H1 (cell line): ENCODE measurements at regions not wholly inside any gene's neighbourhood (a gene's known extent, or its start where the extent isn't known, plus 50 kb on each side); places are given as distances from the start of the nearest gene placed in this dataset.

Experiments used
- CTCF ChIA-PET: fragments of 300-600 bp; sonication (Branson Sonifier 250); formaldehyde crosslinking; loops from one replicate; lab custom pipeline; 2021; ENCODE audit not compliant: partially characterized antibody; lab: Charles Lee
- POLR2A ChIA-PET: fragments of 300-600 bp; sonication (Branson Sonifier 250); formaldehyde crosslinking; loops from one replicate; lab custom pipeline; 2021; ENCODE audit warnings: inconsistent platforms; ENCODE audit not compliant: partially characterized antibody; lab: Charles Lee
- DNase-seq, 2 experiments: peaks; one replicate each; pipeline versions ENCODE4 v3.0.0 to v3.0.0-alpha.2; 2010 to 2022; ENCODE audit warnings: low spot score in 2 of 2, low read depth in 1 of 2, mixed read lengths in 1 of 2
- FAIRE-seq: peaks from 2 replicates; lab custom pipeline; 2011; peaks lifted over from hg19 to GRCh38; lab: Jason Lieb, UNC
- H2AFZ ChIP-seq: 2 replicates; pipeline ENCODE4 v1.8.1; 2012; ENCODE audit warnings: low read length, inconsistent platforms
- H2AK5ac ChIP-seq: 2 replicates; pipeline ENCODE4 v1.6.1; 2013; ENCODE audit warnings: low read depth, low read length
- H2BK120ac ChIP-seq: replicated peaks from 2 replicates; pipeline ENCODE3; 2013; ENCODE audit warnings: low read depth, low read length, inconsistent platforms
- H2BK12ac ChIP-seq: 2 replicates; pipeline ENCODE4 v1.6.1; 2013; ENCODE audit warnings: low read depth, low read length
- H2BK15ac ChIP-seq: 2 replicates; pipeline ENCODE4 v1.6.1; 2013; ENCODE audit warnings: low read length
- H2BK20ac ChIP-seq: 2 replicates; pipeline ENCODE4 v1.6.1; 2013; ENCODE audit warnings: low read length
- H2BK5ac ChIP-seq: 2 replicates; pipeline ENCODE4 v1.6.1; 2013; ENCODE audit warnings: low read depth, low read length
- H3K14ac ChIP-seq: 2 replicates; pipeline ENCODE4 v1.6.1; 2013; ENCODE audit warnings: inconsistent platforms; ENCODE audit not compliant: insufficient read length
- H3K18ac ChIP-seq: 2 replicates; pipeline ENCODE4 v1.6.1; 2013; ENCODE audit warnings: low read length; ENCODE audit errors: extremely low read depth
- H3K23ac ChIP-seq: 2 replicates; pipeline ENCODE4 v1.6.1; 2013; ENCODE audit warnings: inconsistent platforms; ENCODE audit not compliant: insufficient read length
- H3K23me2 ChIP-seq: 2 replicates; pipeline ENCODE4 v1.6.1; 2013; ENCODE audit warnings: low read depth, low read length
- H3K27ac ChIP-seq: 2 replicates; pipeline ENCODE4 v1.6.1; 2011; ENCODE audit warnings: low read depth, low read length, inconsistent platforms
- H3K27me3 ChIP-seq, 4 experiments: replicated peaks in 1 of 4; 1 replicate in 1 of 4; 2 replicates in 3 of 4; pipeline versions ENCODE4 v1.6.1 to v1.8.1; 2011 to 2013; ENCODE audit warnings: low read length in 3 of 4, mild to moderate bottlenecking in 3 of 4, inconsistent platforms in 2 of 4, mixed read lengths in 2 of 4, moderate library complexity in 1 of 4; ENCODE audit not compliant: control insufficient read depth in 3 of 4, insufficient read depth in 3 of 4; ENCODE audit errors: extremely low read depth in 1 of 4
- H3K36me3 ChIP-seq, 4 experiments: 2 replicates each; pipeline versions ENCODE4 v1.6.1 to v1.8.1; 2011 to 2013; ENCODE audit warnings: mild to moderate bottlenecking in 4 of 4, low read length in 3 of 4, moderate library complexity in 2 of 4, control low read depth in 1 of 4, inconsistent platforms in 1 of 4; ENCODE audit not compliant: insufficient read depth in 4 of 4, control insufficient read depth in 2 of 4
- H3K4ac ChIP-seq: replicated peaks from 2 replicates; pipeline ENCODE3; 2013; ENCODE audit warnings: low read length, low read depth, mixed read lengths, inconsistent platforms; ENCODE audit not compliant: insufficient read length
- H3K4me1 ChIP-seq, 4 experiments: replicated peaks in 1 of 4; 1 replicate in 1 of 4; 2 replicates in 3 of 4; pipeline versions ENCODE4 v1.6.1 to v1.8.1; 2011 to 2013; ENCODE audit warnings: low read length in 3 of 4, inconsistent platforms in 2 of 4, mixed read lengths in 1 of 4; ENCODE audit not compliant: insufficient read depth in 4 of 4, control insufficient read depth in 3 of 4
- H3K4me2 ChIP-seq, 2 experiments: 2 replicates each; pipeline versions ENCODE4 v1.6.1 to v1.8.1; 2011 to 2013; ENCODE audit warnings: low read depth in 2 of 2, low read length in 2 of 2, control low read depth in 1 of 2, inconsistent platforms in 1 of 2, mild to moderate bottlenecking in 1 of 2; ENCODE audit not compliant: insufficient read depth in 1 of 2
- H3K4me3 ChIP-seq, 4 experiments: fragments of 200-600, 300-600 bp in 1 of 4; sonication (generic), shearing (Covaris generic), sonication (Bioruptor Twin) in 1 of 4; 2 replicates each; pipeline versions ENCODE4 v1.5.1 to v1.8.1; 2011 to 2016; ENCODE audit warnings: low read length in 4 of 4, low read depth in 3 of 4, control low read depth in 2 of 4, inconsistent platforms in 2 of 4, mild to moderate bottlenecking in 2 of 4, mixed read lengths in 1 of 4, moderate library complexity in 1 of 4; ENCODE audit not compliant: insufficient read depth in 2 of 4; ENCODE audit errors: extremely low read depth in 1 of 4
- H3K56ac ChIP-seq: replicated peaks from 2 replicates; pipeline ENCODE3; 2013; ENCODE audit warnings: low read depth, mild to moderate bottlenecking, mixed read lengths, low read length, inconsistent platforms; ENCODE audit not compliant: insufficient read length
- H3K79me1 ChIP-seq: 2 replicates; pipeline ENCODE4 v1.6.1; 2013; ENCODE audit warnings: low read depth, low read length, control low read depth
- H3K79me2 ChIP-seq, 2 experiments: 2 replicates each; pipeline versions ENCODE4 v1.6.1 to v1.8.1; 2012 to 2013; ENCODE audit warnings: low read length in 2 of 2, mild to moderate bottlenecking in 2 of 2, inconsistent platforms in 1 of 2; ENCODE audit not compliant: insufficient read depth in 2 of 2, control insufficient read depth in 1 of 2
- H3K9ac ChIP-seq, 4 experiments: replicated peaks in 1 of 4; 1 replicate in 1 of 4; 2 replicates in 3 of 4; pipeline versions ENCODE4 v1.6.1 to v1.8.1; 2011 to 2013; ENCODE audit warnings: low read depth in 3 of 4, low read length in 3 of 4, control low read depth in 2 of 4, mild to moderate bottlenecking in 2 of 4, moderate library complexity in 2 of 4, inconsistent platforms in 1 of 4; ENCODE audit errors: extremely low read depth in 1 of 4
- H3K9me3 ChIP-seq, 2 experiments: 2 replicates each; pipeline versions ENCODE4 v1.6.1 to v1.8.1; 2012 to 2013; ENCODE audit warnings: mild to moderate bottlenecking in 2 of 2, moderate library complexity in 2 of 2, control low read depth in 1 of 2, inconsistent platforms in 1 of 2, low read depth in 1 of 2, low read length in 1 of 2, mixed read lengths in 1 of 2; ENCODE audit not compliant: insufficient read depth in 2 of 2
- H4K20me1 ChIP-seq, 2 experiments: replicated peaks in 1 of 2; 2 replicates each; pipeline versions ENCODE3 to v1.8.1; 2011 to 2013; ENCODE audit warnings: inconsistent platforms in 2 of 2, low read length in 2 of 2, mild to moderate bottlenecking in 1 of 2; ENCODE audit not compliant: insufficient read depth in 2 of 2, control insufficient read depth in 1 of 2
- H4K5ac ChIP-seq: 2 replicates; pipeline ENCODE4 v1.6.1; 2013; ENCODE audit warnings: low read length, low read depth, mixed read lengths, inconsistent platforms; ENCODE audit not compliant: insufficient read length
- H4K8ac ChIP-seq: 2 replicates; pipeline ENCODE4 v1.8.0; 2013; ENCODE audit warnings: mild to moderate bottlenecking, moderate library complexity, low read length, inconsistent platforms; ENCODE audit not compliant: insufficient read depth; ENCODE audit errors: extremely low read depth
- H4K91ac ChIP-seq: replicated peaks from 2 replicates; pipeline ENCODE3; 2013; ENCODE audit warnings: low read length, mixed read lengths, inconsistent platforms; ENCODE audit not compliant: insufficient read length
- CHD2 ChIP-seq: IDR thresholded peaks from 2 replicates; pipeline ENCODE4 v1.6.1; 2012; ENCODE audit warnings: low read length, improper control_type of control experiment
- FOSL1 ChIP-seq: IDR thresholded peaks from 2 replicates; pipeline ENCODE4 v1.6.1; 2011; ENCODE audit warnings: mild to moderate bottlenecking, low read depth, low read length, moderate library complexity; ENCODE audit not compliant: insufficient read depth
- HDAC2 ChIP-seq, 2 experiments: fragments of 300-600 bp in 1 of 2; sonication (generic) in 1 of 2; IDR thresholded peaks; 2 replicates each; pipeline ENCODE4 v1.6.1; 2011 to 2012; ENCODE audit warnings: low read depth in 2 of 2, low read length in 2 of 2, mild to moderate bottlenecking in 2 of 2, moderate library complexity in 2 of 2, borderline replicate concordance in 1 of 2, inconsistent platforms in 1 of 2
- RAD21 ChIP-seq, 2 experiments: IDR thresholded peaks in 1 of 2; conservative IDR thresholded peaks in 1 of 2; 2 replicates each; pipeline ENCODE4 v1.6.1; 2011; ENCODE audit warnings: low read depth in 2 of 2, low read length in 2 of 2, improper control_type of control experiment in 1 of 2, inconsistent platforms in 1 of 2, mild to moderate bottlenecking in 1 of 2, moderate library complexity in 1 of 2
- RBBP5 ChIP-seq: IDR thresholded peaks from 2 replicates; pipeline ENCODE4 v1.7.1; 2012; ENCODE audit warnings: low read depth, mild to moderate bottlenecking, inconsistent platforms, low read length, moderate library complexity, borderline replicate concordance
- SIX5 ChIP-seq: IDR thresholded peaks from 2 replicates; pipeline ENCODE4 v1.6.1; 2011; ENCODE audit warnings: mild to moderate bottlenecking, low read depth, low read length
- TAF1 ChIP-seq: IDR thresholded peaks from 2 replicates; pipeline ENCODE4 v1.6.1; 2011; ENCODE audit warnings: mild to moderate bottlenecking, low read depth, low read length
- TEAD4 ChIP-seq: IDR thresholded peaks from 2 replicates; pipeline ENCODE4 v1.6.1; 2012; ENCODE audit warnings: low read depth, low read length, inconsistent platforms, mixed read lengths
- WGBS, 2 experiments: shearing (Covaris generic) in 1 of 2; methylation state at CpG; one replicate each; pipeline versions ENCODE4 v1.1.6 to v1.1.7; 2013 to 2015; ENCODE audit warnings: low lambda C conversion rate in 2 of 2, mixed read lengths in 2 of 2, inconsistent platforms in 1 of 2, low coverage in 1 of 2, missing lambda C conversion rate in 1 of 2; ENCODE audit not compliant: insufficient replicate concordance in 2 of 2, insufficient coverage in 1 of 2, insufficient read length in 1 of 2; ENCODE audit errors: extremely low coverage in 1 of 2, missing lambda C conversion rate in 1 of 2; 5-methylcytosine and 5-hydroxymethylcytosine counted together

DNA sequence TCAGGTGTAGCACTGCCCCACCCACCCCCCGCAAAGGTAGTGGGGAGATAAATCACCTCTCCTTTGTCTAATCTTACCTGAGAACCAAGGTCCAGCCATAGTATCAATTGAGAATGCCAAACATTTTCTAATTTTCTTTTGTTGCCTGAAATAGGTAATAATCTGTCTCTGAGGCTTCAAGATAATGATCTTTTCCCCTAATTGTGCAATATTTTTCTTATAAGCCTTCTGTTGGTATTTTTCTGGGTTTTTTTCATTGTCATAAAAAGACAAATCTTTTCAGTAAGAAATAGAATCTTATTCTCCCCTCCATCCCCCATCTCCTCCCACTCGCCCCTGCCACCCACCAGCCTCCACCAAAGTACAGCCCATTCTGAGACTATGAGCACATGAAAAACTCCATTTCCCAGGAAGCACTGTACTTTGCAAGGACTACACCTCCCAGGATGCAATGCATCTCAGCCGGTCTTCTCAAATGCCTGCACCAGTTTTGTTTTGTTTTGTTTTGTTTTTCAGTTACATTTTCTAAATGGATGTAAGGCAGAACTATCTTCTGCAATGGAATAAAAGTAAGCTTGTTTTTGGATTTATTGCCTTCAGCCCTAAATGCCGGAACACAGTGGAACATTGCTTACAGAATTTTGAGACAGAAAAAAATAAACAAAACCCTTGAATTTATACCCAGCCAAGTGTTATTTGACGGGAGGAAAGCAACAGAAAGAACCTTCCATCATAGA, 268.0 kb downstream of the TFAP2A start:
- CTCF ChIA-PET: interaction anchor here (0.7 kb wide), 1 partner anchor 1100 kb away, joined by 3 read pairs; no protein-coding TSS in a partner anchor
- Histone ChIP-seq H4K8ac (no peak overlapping the region), H3K4me1 (no peaks in the 10 kb centered on the region; a peak in 1 of 7 replicates), H3K23ac (no peak overlapping the region), H2BK20ac (no peak overlapping the region), H2BK15ac (no peak overlapping the region), H3K36me3 (no peaks in the 10 kb centered on the region), H3K4ac (no peak overlapping the region), H4K91ac (no peak overlapping the region), H3K79me2 (no peaks in the 10 kb centered on the region), H3K4me2 (peak overlapping the region in 1 of 2 experiments; percentile 39; a peak in 2 of 4 replicates), H2AK5ac (no peak overlapping the region), H3K9ac (no peak overlapping the region), H4K5ac (no peak overlapping the region), H3K79me1 (no peaks in the 10 kb centered on the region), H3K27ac (no peak overlapping the region), H3K23me2 (no peaks in the 10 kb centered on the region), H2BK120ac (no peak overlapping the region), H2BK5ac (no peak overlapping the region), H3K27me3 (no peaks in the 10 kb centered on the region), H4K20me1 (no peaks in the 10 kb centered on the region), H3K9me3 (no peaks in the 10 kb centered on the region), H2AFZ (peak overlapping the region; percentile 98), H3K56ac (no peak overlapping the region), H3K4me3 (peak overlapping the region in 1 of 4 experiments; percentile 36; a peak in 1 of 8 replicates), H3K18ac (no peak overlapping the region; the same call in 1 of the 2 replicates), H2BK12ac (no peak overlapping the region)
- DNase-seq (no peak), FAIRE-seq (peak; percentile 93)
- POLR2A ChIA-PET: no interaction called here
- 67% methylated on average over 5 of the region's 5 CpGs; no CpG with 5 or more reads in 1 of the 2 experiments for WGBS, 2 experiments
- TF ChIP-seq RBBP5: no peak
- TF ChIP-seq SIX5: peak; percentile 95
- no peak for TF ChIP-seq TAF1
- TF ChIP-seq RAD21 (IDR thresholded peaks at IDR 0.05 in 1 of 2, conservative IDR thresholded peaks at IDR 0.05 in 1 of 2; ENCODE audit: low read depth in 2 of 2, low read length in 2 of 2): no peak
- TF ChIP-seq CHD2: no peak
- TF ChIP-seq FOSL1: no peak
- no peak for TF ChIP-seq HDAC2 (IDR thresholded peaks at IDR 0.05; ENCODE audit: borderline replicate concordance in 1 of 2, low read depth in 2 of 2, low read length in 2 of 2)
- TF ChIP-seq TEAD4: no peak
- TF ChIP-seq, all 59 proteins: peak for 1
- H3K14ac ChIP-seq: no peak overlapping the region
